ENCODE measurements at regions not wholly inside any gene's neighbourhood (a gene's known extent, or its start where the extent isn't known, plus 50 kb on each side); places are given as distances from the start of the nearest gene placed in this dataset.

DNA sequence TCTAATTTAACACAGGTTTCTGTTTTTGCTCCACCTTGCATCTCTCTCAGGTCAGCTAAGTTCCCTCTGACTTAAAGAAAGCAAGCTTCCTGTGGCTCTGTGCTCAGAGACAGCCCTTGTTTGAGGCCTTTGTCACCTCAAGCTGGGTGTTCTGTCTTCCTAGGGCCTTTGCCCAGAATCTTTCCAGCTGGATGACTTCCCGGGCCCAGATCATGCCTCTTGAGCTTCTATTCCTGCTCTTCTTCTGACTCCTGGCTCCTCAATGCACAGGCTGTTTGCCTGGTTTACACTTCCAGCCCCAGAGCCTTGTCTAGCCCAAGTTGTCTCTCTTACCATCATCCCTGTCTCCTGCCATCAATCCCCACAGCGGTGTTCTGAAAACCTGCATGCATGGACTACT is 300.6 kb downstream of the VPS13C start:
- TF ChIP-seq, protein P1, sequence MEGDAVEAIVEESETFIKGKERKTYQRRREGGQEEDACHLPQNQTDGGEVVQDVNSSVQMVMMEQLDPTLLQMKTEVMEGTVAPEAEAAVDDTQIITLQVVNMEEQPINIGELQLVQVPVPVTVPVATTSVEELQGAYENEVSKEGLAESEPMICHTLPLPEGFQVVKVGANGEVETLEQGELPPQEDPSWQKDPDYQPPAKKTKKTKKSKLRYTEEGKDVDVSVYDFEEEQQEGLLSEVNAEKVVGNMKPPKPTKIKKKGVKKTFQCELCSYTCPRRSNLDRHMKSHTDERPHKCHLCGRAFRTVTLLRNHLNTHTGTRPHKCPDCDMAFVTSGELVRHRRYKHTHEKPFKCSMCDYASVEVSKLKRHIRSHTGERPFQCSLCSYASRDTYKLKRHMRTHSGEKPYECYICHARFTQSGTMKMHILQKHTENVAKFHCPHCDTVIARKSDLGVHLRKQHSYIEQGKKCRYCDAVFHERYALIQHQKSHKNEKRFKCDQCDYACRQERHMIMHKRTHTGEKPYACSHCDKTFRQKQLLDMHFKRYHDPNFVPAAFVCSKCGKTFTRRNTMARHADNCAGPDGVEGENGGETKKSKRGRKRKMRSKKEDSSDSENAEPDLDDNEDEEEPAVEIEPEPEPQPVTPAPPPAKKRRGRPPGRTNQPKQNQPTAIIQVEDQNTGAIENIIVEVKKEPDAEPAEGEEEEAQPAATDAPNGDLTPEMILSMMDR (IDR thresholded peaks at IDR 0.05): no peak
- no peak for TF ChIP-seq POLR2A (IDR thresholded peaks at IDR 0.05)

Data from tibial nerve (tissue), 3 donors.